AG04449 (cell line): ENCODE measurements at regions not wholly inside any gene's neighbourhood (a gene's known extent, or its start where the extent isn't known, plus 50 kb on each side); places are given as distances from the start of the nearest gene placed in this dataset.

Experiments
- CTCF ChIA-PET: fragments of 350-600 bp; formaldehyde crosslinking; extraction: SDS; loops from one replicate; lab custom pipeline; 2021; ENCODE audit warnings: antibody characterized with exemption; lab: Yijun Ruan, JAX
- POLR2A ChIA-PET: fragments of 400-600, 350-600 bp; formaldehyde crosslinking; extraction: SDS; loops from one replicate; lab custom pipeline; 2020; ENCODE audit warnings: antibody characterized with exemption, inconsistent platforms; lab: Yijun Ruan, JAX
- DNase-seq: peaks from one replicate; pipeline ENCODE4 v3.0.0-alpha.2; 2010; ENCODE audit warnings: low read depth, low spot score
- H3K4me3 ChIP-seq: 2 replicates; pipeline ENCODE4 v1.5.1; 2011; ENCODE audit warnings: low read depth, mild to moderate bottlenecking, control low read depth, low read length
- TF ChIP-seq, protein P1 (sequence below): IDR thresholded peaks from one replicate; pipeline ENCODE4 v1.5.1; 2011; ENCODE audit warnings: mild to moderate bottlenecking, moderate library complexity, low read length, control low read depth, inconsistent platforms; ENCODE audit not compliant: insufficient read depth; ENCODE audit errors: missing control alignments

GRCh38 chr18:29153091-29153490 is 976.2 kb upstream of the CDH2 start:
- ChIA-PET POLR2A (interaction anchor here (0.7 kb wide), 1 partner anchor 143 kb away, joined by 3 read pairs; no protein-coding TSS in a partner anchor), CTCF (no interaction called here)
- H3K4me3 ChIP-seq, result no peak overlapping the region
- TF ChIP-seq, protein P1, sequence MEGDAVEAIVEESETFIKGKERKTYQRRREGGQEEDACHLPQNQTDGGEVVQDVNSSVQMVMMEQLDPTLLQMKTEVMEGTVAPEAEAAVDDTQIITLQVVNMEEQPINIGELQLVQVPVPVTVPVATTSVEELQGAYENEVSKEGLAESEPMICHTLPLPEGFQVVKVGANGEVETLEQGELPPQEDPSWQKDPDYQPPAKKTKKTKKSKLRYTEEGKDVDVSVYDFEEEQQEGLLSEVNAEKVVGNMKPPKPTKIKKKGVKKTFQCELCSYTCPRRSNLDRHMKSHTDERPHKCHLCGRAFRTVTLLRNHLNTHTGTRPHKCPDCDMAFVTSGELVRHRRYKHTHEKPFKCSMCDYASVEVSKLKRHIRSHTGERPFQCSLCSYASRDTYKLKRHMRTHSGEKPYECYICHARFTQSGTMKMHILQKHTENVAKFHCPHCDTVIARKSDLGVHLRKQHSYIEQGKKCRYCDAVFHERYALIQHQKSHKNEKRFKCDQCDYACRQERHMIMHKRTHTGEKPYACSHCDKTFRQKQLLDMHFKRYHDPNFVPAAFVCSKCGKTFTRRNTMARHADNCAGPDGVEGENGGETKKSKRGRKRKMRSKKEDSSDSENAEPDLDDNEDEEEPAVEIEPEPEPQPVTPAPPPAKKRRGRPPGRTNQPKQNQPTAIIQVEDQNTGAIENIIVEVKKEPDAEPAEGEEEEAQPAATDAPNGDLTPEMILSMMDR, result no peak
- DNase-seq, result no peak

- POLR2A ChIA-PET, result no interaction called here
- CTCF ChIA-PET, result no interaction called here
- peak; percentile 44 for DNase-seq
- no peak overlapping the region for H3K4me3 ChIP-seq
- TF ChIP-seq, protein P1, result no peak
Observed at GRCh38 chr18:29147944-29148343, 971.0 kb upstream of the CDH2 start.

GRCh38 chr18:29146068-29146467 is 969.1 kb upstream of the CDH2 start:
- no peak overlapping the region for H3K4me3 ChIP-seq
- TF ChIP-seq, protein P1, result no peak
- ChIA-PET POLR2A (no interaction called here), CTCF (interaction anchor here (0.9 kb wide), 1 partner anchor 16 kb away, joined by 3 read pairs; no protein-coding TSS in a partner anchor)
- no peak for DNase-seq

GRCh38 chr18:29140590-29140989 is 963.7 kb upstream of the CDH2 start:
- ChIA-PET CTCF (no interaction called here), POLR2A (no interaction called here)
- DNase-seq, result no peak
- H3K4me3 ChIP-seq, result no peak overlapping the region
- TF ChIP-seq, protein P1, result no peak

- TF ChIP-seq, protein P1, result no peak
- no peak for DNase-seq
- ChIA-PET CTCF (interaction anchor here (0.9 kb wide), 1 partner anchor 11 kb away, joined by 3 read pairs; no protein-coding TSS in a partner anchor), POLR2A (no interaction called here)
- H3K4me3 ChIP-seq, result no peak overlapping the region
Observed at GRCh38 chr18:29137773-29138495, 961.0 kb upstream of the CDH2 start.

DNA sequence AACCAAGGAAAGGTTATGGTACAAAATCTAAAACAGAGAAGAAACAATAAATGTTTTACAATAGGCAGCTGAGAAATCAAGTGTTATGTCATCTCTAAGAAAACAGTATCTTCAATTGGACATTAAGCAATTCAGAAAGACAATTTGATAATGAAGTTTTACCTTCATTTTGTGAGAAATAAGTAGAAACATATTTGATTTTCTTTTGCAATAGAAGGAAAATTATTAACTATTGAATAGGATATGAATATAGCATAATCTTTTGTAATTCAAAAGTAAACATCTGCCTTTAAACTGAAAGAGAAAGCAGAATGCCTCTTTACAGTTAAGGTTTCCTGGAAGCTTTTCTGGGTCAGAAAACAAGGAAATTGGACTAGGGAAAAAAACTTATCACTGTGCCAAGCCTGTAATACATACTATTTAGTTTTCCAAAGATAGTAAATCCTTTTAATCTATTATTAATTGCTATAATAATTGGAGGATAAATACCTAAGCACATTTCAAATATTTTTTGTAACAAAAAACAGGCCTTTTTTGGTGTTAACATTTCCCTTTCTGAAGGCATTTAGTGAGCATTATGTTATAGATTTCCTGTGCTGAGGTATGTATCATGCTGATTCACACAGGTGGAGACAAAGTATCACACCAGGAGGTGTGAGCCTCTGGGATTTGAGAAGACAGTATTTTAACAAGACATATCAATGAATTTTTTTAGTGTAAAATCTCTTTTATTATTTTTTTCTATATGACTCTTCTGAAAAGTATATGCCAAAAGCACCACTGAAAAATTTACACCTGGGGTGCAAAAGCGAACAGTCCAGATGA is 947.0 kb upstream of the CDH2 start:
- POLR2A ChIA-PET, result no interaction called here
- CTCF ChIA-PET, result no interaction called here
- DNase-seq, result no peak
- TF ChIP-seq, protein P1, result no peak
- no peak overlapping the region for H3K4me3 ChIP-seq
